ENCODE measurements at regions not wholly inside any gene's neighbourhood (a gene's known extent, or its start where the extent isn't known, plus 50 kb on each side); places are given as distances from the start of the nearest gene placed in this dataset.
"Not testable (repeated sequence)": the region's sequence is repeated elsewhere in the genome, so short reads cannot be mapped to it uniquely, and the experiment has no call there.

DNA sequence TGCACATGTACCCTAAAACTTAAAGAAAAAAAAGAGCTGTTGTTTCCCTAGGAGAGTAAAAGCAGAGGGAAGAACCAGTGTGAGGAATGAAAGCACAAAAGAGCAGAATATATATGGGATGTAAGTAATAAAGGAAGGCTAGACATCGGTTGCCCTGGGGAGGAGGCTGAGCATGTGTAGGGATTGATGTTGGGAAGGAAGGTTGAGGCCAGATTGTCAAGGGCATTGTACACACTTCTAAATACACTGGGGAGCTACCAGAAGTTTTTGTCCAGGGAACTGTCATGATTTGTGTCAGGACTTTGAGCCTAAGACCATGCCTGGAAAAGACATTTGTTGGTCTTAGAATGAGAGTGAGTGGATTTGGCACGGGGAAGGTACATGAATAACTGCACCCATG, 467.1 kb downstream of the GPAT3 start:
- no peak for DNase-seq (ENCODE audit: low spot score)

- no peak for DNase-seq (ENCODE audit: low spot score)
These were observed 466.1 kb downstream of the GPAT3 start for GRCh38 chr4:84001876-84002569.

DNA sequence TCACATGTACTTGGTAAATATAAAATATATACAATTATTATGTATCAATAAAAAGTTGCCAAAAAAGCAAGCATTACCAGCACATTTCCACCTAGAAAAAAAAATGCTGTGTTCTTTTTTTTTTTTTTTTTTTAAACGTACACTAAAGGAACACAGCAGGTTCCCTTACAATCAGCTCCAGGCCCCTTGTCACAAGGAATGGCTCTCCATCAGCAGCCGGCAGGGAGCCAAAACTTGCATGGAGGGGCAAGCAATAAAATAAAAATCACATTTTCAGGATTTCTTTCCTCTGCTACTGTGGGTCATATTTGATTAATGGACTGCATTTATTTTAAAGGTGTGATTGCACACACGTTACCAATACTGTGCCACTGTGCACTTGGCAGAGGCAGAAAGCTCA, 460.3 kb downstream of the GPAT3 start:
- no peak for DNase-seq (ENCODE audit: low spot score)

DNA sequence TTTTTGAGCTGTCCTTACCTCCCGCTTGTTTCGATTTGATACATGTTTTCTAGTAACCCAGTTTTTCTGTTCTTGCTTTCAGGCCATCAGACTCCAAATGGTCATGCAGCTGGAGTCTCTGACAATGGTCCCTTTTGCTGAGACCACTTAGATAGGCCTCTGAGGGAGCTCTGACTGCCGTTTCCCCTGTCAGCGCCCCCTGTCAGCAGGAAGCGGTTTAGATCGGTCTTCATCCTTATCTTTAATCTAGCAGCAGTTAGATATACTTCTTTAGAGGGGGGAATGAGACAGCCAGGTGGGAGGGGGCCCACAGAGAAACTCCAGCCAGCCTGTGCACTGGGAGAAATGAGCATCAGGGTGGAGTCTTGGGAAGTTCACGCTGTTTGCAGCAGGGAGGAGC, 457.9 kb downstream of the GPAT3 start:
- DNase-seq (ENCODE audit: low spot score): no peak

DNA sequence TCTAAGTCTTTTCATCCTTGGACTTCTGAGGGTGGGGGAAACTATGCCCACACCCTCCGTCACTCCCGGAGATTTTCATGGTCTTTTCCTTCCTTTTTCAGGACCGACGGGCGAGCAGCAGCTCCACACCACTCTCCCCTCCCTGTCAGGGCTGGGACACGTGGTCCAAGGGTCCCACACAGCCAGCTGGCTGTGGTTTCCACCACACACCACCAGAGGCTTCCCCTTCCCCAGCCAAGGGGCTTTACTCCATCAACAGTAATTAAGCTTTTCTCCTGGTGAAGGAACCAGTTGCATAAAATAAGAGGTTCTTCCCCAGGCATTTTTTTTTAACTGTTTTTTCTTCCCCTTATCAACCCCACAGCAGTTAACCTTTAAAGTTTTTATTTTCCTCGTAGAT, 453.9 kb downstream of the GPAT3 start:
- no peak for DNase-seq (ENCODE audit: low spot score)

DNA sequence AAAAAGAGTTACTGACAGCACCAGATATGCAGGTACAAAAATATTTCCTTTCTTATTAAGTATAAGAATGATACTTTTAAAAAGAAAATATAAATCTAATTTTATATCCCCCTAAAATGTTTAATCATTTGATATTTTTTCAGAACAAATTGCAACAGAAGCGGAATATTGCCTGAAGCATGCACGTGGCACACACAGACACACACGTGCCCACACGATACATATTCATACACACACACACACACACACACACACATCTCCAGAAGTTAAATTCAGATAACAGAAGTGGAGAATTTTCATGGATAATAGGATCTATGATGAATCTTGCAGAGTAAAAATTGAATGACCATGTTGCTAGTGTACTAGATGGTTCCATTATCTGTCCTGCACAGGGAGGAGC, 445.2 kb downstream of the GPAT3 start:
- DNase-seq (ENCODE audit: low spot score): no peak

DNA sequence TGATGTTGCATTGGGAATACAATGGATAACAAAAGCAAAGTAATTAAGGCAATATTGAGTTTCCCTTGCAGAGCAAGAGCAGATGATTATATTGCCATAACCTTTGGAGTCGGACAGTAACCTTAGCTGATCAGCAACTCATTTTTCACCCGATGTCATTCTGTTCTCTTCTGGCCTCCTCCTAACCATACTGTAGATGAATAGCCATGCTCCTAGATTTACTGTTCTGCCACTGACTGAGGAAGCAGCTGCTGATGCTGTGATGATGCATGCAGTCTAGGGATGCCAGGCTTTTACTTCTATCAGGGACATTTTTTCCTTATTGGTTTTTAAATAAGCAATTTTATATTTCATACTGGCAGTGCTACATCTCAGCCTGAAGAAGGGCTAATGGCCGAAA, 443.9 kb downstream of the GPAT3 start:
- no peak for DNase-seq (ENCODE audit: low spot score)

DNA sequence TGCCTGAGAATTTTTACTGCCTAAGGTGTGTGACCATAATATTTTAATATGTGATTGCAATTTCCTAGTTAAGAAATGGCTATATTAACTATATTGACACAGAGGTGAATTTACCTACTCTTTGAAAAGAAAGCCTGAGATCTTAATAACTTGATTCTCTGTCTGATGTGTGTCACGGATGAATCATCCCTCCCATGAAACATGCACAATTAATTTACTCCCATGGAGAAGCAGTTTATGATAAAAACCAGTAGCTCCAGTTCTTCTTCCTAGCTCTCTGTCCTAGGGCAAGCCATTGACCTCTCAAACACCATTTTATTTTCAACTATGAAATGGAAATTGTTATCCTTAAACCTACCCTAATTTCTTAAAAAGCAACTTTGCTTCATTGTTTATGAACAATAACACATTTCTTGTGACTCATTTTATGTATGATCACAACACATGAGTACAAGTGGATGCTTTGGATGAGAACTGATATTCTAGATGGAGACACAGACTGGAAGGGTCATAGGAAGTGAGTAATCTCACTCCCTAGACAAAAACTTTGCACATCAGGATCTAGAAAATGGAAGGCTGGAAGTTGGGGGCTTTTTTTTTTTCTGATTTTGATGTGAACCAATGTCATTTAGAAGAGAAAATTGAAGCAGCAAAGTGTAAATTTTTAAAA, 438.3 kb downstream of the GPAT3 start:
- no peak for DNase-seq (ENCODE audit: low spot score)

DNA sequence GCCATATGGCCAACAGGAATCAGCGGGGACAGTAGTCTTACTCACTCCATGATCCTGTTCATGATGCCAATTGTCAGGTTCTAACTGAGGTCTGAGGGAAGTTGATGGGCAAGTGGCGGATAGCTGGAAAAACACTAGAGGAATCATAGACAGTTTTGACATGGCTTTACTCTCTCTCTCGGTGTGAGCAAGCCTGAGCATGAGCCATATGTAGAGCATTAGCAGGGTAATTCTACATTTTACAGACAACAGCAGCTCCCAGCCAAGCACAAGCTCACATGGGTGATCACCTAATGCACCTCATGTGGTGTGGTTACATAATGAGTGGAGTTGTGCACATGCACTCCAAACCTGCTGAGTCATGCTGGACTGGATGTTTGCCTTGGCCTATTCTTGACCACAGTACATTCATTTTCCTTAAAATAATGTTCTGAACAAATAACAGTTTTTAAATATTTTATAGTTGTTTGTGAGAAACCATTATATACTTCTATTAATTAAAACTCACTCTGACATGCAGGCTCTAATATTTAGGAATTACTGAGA, 429.2 kb downstream of the GPAT3 start:
- DNase-seq (ENCODE audit: low spot score): no peak

DNA sequence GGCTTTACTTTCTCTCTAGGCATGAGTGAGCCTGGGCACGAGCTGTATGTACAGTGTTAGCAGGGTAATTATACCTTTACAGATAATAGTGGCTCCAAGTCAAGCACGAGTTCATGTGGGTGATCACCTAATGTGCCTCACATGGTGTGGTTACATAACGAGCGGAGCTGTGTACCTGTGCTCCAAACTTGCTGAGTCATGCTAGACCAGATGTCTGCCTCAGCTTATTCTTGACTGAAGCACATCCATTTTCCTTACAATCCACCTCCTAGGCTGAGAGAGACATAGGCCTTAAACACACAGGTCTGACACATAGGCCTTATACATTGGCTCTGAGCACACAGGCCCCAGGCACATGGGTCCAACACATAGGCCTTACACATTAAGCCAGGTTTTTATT, 426.6 kb downstream of the GPAT3 start:
- no peak for DNase-seq (ENCODE audit: low spot score)

DNA sequence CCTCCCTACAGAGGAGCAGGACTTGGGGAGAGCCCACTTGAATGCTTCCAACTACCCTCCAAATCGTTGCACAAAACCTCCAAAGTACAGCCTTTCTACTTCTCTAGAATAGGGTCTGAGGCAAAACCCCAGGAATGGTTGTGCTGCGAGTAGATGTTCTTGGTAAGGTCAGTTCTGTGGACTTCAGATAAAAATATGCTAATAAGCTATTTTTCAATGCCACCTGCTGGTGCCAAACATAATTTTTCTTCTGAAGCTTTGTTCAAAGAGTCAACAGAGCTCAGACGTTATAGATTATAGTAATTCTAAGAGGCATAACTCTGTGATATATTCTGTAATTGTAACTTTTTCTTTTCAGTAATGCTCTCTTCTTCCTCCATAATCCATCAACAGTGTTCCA, 425.7 kb downstream of the GPAT3 start:
- no peak for DNase-seq (ENCODE audit: low spot score)

DNA sequence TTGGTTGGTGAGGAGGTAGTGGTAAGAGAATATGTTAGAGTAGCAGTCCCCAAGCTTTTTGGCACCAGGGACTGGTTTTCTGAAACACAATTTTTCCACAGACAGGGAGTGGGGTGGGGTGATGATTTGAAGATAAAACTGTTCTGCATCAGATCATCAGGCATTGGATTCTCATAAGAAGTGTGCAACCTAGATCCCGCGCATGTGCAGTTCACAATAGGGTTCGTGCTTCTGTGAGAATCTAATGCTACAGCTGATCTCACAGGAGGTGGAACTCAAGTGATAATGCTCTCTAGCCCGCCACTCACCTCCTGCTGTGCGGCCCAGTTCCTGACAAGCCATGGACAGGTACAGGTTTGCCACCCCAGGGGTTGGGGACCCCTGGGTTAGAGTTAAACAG, 423.3 kb downstream of the GPAT3 start:
- DNase-seq (ENCODE audit: low spot score): no peak

- DNase-seq (ENCODE audit: low spot score): no peak
These were observed 411.9 kb downstream of the GPAT3 start for GRCh38 chr4:83947830-83948193.

GRCh38 chr4:83947125-83947829, 411.4 kb downstream of the GPAT3 start:
- no peak for DNase-seq (ENCODE audit: low spot score)

DNA sequence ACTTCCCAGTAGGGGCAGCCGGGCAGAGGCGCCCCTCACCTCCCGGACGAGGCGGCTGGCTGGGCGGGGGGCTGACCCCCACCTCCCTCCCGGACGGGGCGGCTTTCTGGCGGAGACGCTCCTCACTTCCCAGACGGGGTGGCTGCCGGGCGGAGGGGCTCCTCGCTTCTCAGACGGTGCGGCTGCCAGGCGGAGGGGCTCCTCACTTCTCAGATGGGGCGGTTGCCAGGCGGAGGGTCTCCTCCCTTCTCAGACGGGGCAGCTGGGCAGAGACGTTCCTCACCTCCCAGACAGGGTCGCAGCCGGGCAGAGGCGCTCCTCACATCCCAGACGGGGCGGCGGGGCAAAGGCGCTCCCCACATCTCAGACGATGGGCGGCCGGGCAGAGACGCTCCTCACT, 407.8 kb downstream of the GPAT3 start:
- DNase-seq (ENCODE audit: low spot score): not testable (repeated sequence)

- no peak for DNase-seq (ENCODE audit: low spot score)
These were observed 397.0 kb downstream of the GPAT3 start for GRCh38 chr4:83932750-83933391.

GRCh38 chr4:83931659-83932438, 395.9 kb downstream of the GPAT3 start:
- DNase-seq (ENCODE audit: low spot score): no peak

- DNase-seq (ENCODE audit: low spot score): no peak
These were observed 393.6 kb downstream of the GPAT3 start for GRCh38 chr4:83929550-83929949.

DNA sequence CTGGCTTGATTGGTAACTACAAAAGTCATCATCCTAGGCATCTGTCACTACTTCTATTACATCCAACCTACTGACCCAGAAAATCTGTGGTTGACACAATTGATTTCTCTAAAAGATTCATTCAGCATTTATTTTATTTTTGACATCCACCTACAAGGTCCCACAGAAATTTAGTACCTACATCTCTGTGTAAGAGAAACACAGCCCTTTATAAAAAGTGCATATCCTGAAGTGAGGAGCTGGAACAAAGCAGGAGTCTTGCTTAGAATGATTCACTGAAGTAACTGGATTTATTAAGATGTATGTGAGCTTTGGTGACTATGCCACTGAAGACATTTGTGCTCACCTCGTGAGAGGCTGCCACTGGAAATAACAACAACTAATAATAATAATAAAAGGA, 391.0 kb downstream of the GPAT3 start:
- DNase-seq (ENCODE audit: low spot score): no peak

- no peak for DNase-seq (ENCODE audit: low spot score)
These were observed 387.4 kb downstream of the GPAT3 start for GRCh38 chr4:83923341-83923740.

DNA sequence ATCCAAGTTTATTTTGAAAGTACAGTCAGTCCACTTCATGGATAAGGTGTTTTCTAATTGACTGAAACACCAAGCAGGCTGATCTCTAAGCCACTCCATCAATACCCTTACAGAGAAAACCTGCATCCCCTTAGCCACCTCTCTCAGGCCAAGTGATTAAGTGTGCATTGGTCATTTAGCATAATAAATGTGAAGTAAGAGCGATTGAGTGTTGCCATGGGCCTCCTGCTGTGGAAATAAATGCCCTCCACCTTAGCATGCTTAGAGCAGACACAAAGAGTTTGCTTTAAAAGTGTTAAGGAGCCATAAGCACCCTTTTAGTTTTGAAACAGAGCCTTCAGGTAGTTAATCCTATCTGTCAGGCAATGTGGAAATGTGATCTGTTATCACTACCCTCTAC, 386.5 kb downstream of the GPAT3 start:
- DNase-seq (ENCODE audit: low spot score): no peak

DNA sequence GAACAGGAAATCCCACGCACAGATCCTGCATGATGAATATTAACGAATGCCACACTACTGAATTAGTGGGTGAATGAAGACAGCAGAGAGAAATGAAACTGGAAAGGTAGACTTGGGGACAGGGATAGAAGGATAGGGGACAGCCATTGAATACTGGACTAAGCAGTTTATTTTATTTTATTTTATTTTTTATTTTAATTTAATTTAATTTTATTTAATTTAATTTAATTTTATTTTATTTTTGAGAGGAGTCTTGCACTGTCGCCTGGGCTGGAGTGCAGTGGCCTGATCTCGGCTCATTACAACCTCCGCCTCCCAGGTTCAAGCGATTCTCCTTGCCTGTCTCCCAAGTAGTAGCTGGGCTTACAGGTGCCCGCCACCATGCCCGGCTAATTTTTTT, 385.2 kb downstream of the GPAT3 start:
- no peak for DNase-seq (ENCODE audit: low spot score)
